ENCODE measurements at regions not wholly inside any gene's neighbourhood (a gene's known extent, or its start where the extent isn't known, plus 50 kb on each side); places are given as distances from the start of the nearest gene placed in this dataset.

DNA sequence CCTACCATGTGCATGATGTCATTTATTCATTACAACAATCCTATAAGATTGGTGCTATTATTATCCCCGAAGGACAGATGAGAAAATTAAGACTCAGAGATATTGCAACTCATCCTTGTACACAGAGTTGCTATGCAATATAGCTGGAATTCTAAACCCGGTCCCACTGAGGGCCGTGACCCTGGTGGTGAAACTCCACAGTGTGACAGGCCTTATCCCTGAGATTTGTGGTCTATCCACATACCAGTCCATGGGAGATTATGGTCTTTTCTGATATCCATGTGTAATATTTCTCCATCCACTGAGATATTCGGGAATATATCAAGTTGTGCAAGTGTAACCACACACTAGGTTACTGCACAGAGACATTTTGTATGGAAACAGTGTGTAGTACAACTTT is 305.2 kb downstream of the TXNL1 start:
- no peak overlapping the region for H3K4me2 ChIP-seq (ENCODE audit: low read depth, low read length, poor library complexity, severe bottlenecking)
- H3K9ac ChIP-seq (ENCODE audit: low read length): no peak overlapping the region
- no peaks in the 10 kb centered on the region for H3K36me3 ChIP-seq (ENCODE audit: low read length)
- no peaks in the 10 kb centered on the region for H3K9me3 ChIP-seq (ENCODE audit: insufficient read depth, low read length)
- TF ChIP-seq, protein P1, sequence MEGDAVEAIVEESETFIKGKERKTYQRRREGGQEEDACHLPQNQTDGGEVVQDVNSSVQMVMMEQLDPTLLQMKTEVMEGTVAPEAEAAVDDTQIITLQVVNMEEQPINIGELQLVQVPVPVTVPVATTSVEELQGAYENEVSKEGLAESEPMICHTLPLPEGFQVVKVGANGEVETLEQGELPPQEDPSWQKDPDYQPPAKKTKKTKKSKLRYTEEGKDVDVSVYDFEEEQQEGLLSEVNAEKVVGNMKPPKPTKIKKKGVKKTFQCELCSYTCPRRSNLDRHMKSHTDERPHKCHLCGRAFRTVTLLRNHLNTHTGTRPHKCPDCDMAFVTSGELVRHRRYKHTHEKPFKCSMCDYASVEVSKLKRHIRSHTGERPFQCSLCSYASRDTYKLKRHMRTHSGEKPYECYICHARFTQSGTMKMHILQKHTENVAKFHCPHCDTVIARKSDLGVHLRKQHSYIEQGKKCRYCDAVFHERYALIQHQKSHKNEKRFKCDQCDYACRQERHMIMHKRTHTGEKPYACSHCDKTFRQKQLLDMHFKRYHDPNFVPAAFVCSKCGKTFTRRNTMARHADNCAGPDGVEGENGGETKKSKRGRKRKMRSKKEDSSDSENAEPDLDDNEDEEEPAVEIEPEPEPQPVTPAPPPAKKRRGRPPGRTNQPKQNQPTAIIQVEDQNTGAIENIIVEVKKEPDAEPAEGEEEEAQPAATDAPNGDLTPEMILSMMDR (IDR thresholded peaks at IDR 0.05; ENCODE audit: insufficient read depth, low read length, poor library complexity, severe bottlenecking): no peak
- TF ChIP-seq EZH2phosphoT487 (conservative IDR thresholded peaks at IDR 0.05; ENCODE audit: low read length): no peak
- no peaks in the 10 kb centered on the region for H3F3A ChIP-seq (ENCODE audit: insufficient read depth)
- H3K4me3 ChIP-seq (ENCODE audit: insufficient read depth, low read length, poor library complexity, severe bottlenecking): no peak overlapping the region
- no peaks in the 10 kb centered on the region for H3K9me2 ChIP-seq (replicated peaks; ENCODE audit: insufficient read depth, low read length)
- H2AFZ ChIP-seq (ENCODE audit: low read depth, low read length, severe bottlenecking): no peak overlapping the region
- H3K27ac ChIP-seq (ENCODE audit: low read depth, low read length): no peak overlapping the region
- no peaks in the 10 kb centered on the region for H3K79me2 ChIP-seq (ENCODE audit: insufficient read depth, low read length)
- H4K20me1 ChIP-seq (ENCODE audit: low read depth, low read length): no peaks in the 10 kb centered on the region
- no peaks in the 10 kb centered on the region for H3K27me3 ChIP-seq (ENCODE audit: low read length)

DNA sequence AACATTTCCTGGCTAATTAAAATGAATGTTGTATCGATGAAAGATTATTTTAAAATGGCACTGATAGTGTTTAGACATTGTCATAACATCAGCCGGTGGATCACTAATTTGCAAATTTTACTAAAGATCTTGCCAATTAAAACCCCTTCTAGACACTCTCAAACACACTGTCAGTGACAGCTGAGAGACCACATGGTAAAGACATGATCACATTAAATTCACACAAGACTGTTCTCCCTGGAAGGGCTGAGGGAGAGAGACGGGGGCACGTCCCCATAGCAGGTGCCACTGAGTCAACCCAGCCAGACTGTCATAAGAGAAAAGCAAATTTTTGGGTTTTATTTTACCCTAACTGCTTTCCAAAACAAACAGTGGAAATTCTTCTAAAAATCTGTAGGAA is 306.0 kb downstream of the TXNL1 start:
- Histone ChIP-seq H3K4me3 (ENCODE audit: insufficient read depth, low read length, poor library complexity, severe bottlenecking) (no peak overlapping the region), H4K20me1 (ENCODE audit: low read depth, low read length) (no peaks in the 10 kb centered on the region), H3K36me3 (ENCODE audit: low read length) (no peaks in the 10 kb centered on the region), H3K9me3 (ENCODE audit: insufficient read depth, low read length) (no peaks in the 10 kb centered on the region), H3F3A (ENCODE audit: insufficient read depth) (no peaks in the 10 kb centered on the region), H3K9me2 (replicated peaks; ENCODE audit: insufficient read depth, low read length) (no peaks in the 10 kb centered on the region), H3K27me3 (ENCODE audit: low read length) (no peaks in the 10 kb centered on the region), H3K9ac (ENCODE audit: low read length) (no peak overlapping the region), H3K27ac (ENCODE audit: low read depth, low read length) (no peak overlapping the region), H3K79me2 (ENCODE audit: insufficient read depth, low read length) (no peaks in the 10 kb centered on the region), H3K4me2 (ENCODE audit: low read depth, low read length, poor library complexity, severe bottlenecking) (no peak overlapping the region), H2AFZ (ENCODE audit: low read depth, low read length, severe bottlenecking) (no peak overlapping the region)
- no peak for TF ChIP-seq EZH2phosphoT487 (conservative IDR thresholded peaks at IDR 0.05; ENCODE audit: low read length)
- TF ChIP-seq, protein P1 (IDR thresholded peaks at IDR 0.05; ENCODE audit: insufficient read depth, low read length, poor library complexity, severe bottlenecking): no peak

DNA sequence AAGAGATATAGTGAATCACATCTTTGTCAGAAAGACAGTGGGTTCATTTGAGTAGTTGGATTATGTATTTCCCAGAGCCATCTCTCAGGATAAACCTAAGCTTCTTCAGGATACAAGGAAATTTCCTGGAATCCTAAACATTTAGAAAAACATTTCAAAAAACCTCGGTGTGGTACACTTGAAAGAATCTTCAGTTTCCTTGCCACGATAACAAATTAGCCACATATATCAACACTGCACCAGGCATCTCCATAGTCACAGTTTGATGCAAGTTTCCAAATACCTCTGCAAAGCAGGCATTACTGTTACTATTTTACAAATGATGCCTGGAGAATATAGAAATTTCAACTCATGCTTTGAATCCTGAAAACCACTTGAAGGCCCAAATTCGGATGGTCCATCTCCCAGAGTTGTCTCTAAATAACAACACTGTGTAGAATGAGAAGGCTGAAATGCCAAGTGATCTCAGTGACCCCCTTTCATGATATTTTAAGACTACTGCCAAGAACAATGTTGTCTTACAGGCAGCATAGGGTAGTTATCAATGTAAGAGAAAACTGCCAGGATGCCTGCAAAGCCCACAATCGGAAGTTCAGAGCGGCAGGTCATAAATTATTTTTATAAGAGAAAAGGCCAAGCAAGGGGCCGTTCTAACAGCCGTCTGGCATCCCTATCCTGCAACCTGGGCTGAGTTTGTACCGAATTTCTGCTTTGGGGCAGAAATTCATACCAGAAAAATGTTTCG is 307.9 kb downstream of the TXNL1 start:
- no peaks in the 10 kb centered on the region for H3K36me3 ChIP-seq (ENCODE audit: low read length)
- H3K4me2 ChIP-seq (ENCODE audit: low read depth, low read length, poor library complexity, severe bottlenecking): no peak overlapping the region
- H4K20me1 ChIP-seq (ENCODE audit: low read depth, low read length): no peaks in the 10 kb centered on the region
- H3K9me2 ChIP-seq (replicated peaks; ENCODE audit: insufficient read depth, low read length): no peaks in the 10 kb centered on the region
- no peaks in the 10 kb centered on the region for H3K9me3 ChIP-seq (ENCODE audit: insufficient read depth, low read length)
- H3K4me3 ChIP-seq (ENCODE audit: insufficient read depth, low read length, poor library complexity, severe bottlenecking): no peak overlapping the region
- TF ChIP-seq, protein P1 (IDR thresholded peaks at IDR 0.05; ENCODE audit: insufficient read depth, low read length, poor library complexity, severe bottlenecking): no peak
- TF ChIP-seq EZH2phosphoT487 (conservative IDR thresholded peaks at IDR 0.05; ENCODE audit: low read length): no peak
- no peaks in the 10 kb centered on the region for H3K27me3 ChIP-seq (ENCODE audit: low read length)
- no peak overlapping the region for H3K9ac ChIP-seq (ENCODE audit: low read length)
- H3K27ac ChIP-seq (ENCODE audit: low read depth, low read length): no peak overlapping the region
- no peaks in the 10 kb centered on the region for H3K79me2 ChIP-seq (ENCODE audit: insufficient read depth, low read length)
- no peak overlapping the region for H2AFZ ChIP-seq (ENCODE audit: low read depth, low read length, severe bottlenecking)
- H3F3A ChIP-seq (ENCODE audit: insufficient read depth): no peaks in the 10 kb centered on the region

Data from SU-DHL-6 (cell line).